IPS-NIHi11 (cell line): ENCODE measurements at regions not wholly inside any gene's neighbourhood (a gene's known extent, or its start where the extent isn't known, plus 50 kb on each side); places are given as distances from the start of the nearest gene placed in this dataset.

Source experiments
- DNase-seq: peaks from one replicate; pipeline ENCODE4 v3.0.0; 2012; ENCODE audit warnings: mixed read lengths, low spot score

DNA sequence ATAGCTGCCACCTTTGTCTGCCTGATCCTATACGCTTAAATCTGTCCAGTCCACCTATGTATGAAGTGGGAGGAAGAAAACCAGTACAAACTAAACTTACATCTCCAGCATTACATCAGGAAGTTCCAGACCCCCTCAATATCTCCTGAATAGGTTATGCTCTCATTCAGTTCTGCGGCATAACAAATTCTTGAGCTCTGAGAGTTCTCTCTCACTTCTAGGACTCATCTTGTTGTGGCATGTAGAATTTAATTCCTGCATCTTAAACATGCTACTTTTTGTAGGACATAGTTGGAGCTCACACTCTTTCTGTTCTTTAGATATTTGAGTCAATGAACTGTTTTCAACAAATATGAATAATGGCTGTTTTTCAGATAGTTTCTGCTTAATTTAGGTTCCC, 662.5 kb downstream of the CDH11 start:
- DNase-seq: no peak

DNA sequence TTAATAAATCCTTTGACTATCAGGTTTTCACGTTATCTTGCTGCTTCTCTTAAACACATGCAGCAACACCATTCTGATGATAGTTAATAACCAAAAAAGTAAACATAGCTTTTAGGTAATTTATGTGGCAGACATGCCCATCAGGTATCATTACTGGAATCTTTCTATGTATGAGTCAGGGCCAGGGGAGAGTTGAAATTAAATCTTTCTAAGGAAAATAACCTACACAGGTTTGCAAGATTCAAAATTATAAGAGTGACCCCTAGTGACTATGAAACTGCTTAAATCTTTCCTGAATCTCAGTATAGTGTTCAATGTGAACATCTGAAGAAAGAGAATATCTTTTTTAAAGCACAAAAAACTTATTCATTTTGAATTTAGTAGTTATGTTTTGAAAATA, 666.6 kb downstream of the CDH11 start:
- DNase-seq: no peak

DNA sequence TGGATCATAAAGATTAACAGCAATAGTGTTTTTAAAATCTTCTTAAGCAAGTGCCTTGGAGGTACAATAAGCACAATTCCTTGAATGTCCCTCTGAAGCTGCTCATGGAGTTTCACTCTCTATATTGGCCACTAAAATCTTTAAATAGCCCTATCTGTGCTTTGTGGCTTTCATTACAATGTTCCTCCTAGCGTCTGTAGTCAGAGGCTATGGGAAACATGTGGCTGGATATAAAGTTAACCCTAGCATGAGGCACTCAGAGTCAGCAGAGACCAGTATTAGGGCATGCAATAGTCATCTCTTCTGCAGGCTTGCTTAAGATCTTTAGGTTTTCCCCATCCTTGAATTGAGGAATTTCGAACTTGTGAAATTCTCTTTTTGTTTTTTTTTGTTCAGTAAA, 668.2 kb downstream of the CDH11 start:
- DNase-seq: no peak

DNA sequence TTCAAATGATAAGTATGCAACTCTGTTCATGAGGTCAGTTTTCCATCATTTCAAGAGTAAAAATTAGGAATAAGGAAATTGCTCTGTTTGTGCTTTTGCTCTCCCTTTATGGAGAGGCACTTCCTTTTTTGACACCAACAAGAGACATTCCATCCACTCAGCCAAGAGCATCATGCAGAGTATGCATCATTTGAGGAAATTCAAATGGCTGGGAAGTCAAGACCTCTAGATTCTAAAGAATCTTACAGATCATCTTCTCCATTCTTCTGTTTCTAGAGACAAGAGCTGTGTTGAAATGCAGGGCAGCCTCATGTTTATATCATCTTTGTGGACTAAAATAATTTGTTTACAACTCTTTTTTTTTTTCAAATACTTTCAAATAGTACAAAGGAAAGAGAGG, 669.4 kb downstream of the CDH11 start:
- no peak for DNase-seq

DNA sequence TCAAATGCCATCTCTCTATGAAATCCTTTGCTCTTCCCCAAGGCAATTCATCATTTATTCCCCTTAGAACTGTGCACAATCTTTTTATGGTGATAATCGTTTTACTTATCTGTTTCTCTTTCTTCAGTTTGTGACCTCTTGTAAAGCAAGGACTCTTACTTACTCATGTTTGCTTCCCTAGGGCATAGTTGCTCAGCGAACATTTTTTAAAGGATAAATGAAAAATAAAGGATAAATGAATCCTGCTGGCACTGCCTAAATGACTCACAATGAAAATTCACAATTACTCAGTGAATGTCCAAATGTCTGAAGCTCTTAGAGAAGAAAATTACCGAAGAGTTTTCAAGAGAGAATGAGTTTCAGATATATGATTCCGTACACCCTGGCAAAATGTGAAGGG, 671.7 kb downstream of the CDH11 start:
- DNase-seq: no peak

DNA sequence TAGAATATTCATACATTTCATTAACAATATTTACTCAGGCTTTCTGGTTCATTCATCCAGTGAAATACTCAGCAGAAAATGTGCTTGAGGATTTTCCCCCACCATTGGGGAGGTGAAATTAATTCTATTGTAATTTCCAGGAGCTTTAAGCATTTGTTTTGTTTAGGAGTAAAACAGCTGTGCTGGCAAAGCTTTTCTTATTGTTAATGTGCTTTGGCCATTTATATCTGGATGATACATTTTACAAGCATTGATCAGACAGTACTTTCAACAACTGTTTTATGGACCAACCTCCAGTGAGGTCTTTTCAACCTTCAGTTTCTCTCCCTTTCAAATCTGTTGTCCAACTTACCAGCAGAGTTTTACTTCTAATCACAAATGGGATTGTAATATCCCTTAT, 672.4 kb downstream of the CDH11 start:
- no peak for DNase-seq

DNA sequence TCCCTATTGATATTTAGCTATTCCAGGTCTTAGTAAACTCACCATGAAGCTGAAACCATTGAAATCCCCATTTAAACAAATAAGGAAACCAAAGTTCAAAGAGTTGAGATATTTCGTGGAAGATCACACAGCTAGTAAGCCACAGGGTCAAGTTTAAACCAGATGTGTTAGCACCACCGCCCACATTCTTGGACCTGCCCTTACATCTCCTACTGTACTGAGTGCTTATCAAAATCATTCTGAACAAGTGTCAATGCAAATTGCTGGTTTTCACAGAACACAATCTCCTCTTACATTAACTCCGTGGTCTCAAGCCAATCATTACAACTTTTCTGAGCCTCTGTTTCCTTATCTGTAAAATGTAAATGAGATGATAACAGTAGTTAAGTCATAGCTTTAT, 676.2 kb downstream of the CDH11 start:
- DNase-seq: no peak

DNA sequence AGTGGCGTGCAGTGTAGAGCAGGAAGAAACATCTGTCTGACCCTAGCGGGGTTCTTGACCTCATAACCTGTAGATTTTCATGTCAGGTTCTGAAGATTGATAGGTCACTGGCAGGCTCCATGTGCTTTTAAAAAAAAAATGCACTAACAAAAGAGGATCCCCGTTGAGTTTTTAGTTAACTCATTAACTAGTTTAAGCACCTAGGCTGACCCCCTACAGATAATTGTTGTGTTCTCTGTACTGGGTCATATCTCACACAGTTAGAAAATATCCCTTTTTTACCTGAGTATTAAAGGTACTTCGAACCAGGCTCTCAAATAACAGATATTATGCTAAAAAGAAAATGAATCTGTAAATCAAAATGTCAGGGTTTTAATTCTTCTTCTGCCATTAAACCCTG, 676.6 kb downstream of the CDH11 start:
- DNase-seq: no peak

DNA sequence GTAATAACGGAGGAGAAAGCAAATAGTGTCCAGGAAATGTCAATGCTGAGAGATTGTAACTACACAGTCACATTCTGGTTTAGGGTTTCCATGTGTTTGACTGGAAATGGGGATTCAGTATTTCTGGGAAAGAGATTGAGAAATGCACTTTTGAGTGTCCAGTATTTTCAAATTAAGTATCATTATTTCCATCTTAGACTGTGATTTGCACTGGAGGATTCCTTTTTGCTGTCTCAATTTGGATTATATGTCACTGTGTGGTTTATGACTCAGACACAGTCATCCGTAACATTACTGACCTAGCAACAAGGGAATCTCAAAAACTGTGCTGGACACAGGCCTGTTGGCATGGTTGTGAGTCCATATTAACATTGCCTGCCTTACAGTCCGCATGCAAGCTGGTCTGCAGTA, 681.4 kb downstream of the CDH11 start:
- DNase-seq: no peak

DNA sequence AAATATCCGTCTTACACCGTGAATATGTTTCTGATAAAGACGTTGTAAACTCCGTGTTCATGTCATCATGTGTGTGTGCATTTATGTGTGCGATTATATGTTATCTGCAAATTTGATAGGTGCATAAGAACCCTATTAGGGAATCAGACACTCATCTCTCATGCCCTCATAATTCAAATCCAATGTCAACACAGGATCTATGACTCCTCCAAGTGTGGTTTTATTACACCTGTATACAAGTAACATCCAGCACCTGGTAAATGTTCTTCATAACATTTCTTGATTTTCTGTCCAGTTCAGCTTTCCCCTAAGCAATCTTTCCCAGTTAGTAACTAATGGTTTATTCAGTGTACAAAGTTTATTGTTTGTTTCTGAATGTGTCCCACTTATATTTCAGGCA, 681.9 kb downstream of the CDH11 start:
- no peak for DNase-seq

DNA sequence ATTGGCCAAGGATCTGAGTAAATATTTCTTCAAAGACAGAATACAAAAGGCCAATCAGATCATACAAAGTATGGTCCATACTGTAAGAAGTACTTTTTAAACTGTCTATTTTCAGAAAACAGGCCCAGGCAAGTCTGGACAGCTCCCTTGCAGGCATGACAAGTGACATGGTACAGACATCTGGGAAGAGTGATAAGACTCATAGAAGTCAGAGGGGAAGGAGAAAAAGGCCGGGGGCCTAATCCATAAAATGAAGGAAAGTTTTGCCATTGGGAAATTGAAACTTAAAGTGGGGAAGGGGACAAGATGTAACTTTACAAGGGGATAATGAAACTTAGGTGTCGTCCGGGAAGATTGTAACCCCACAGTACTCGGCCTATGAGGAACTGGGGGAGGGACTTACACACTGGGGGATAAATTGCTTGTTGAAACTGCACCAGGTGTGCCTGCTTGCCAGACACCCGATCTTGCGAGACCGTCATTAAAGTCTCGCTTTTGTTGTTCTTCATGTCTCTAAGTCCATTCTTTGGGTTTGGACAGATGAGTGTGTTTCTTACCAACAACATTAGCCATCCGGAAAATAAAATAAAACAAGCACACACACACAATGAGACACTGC, 684.0 kb downstream of the CDH11 start:
- DNase-seq: no peak

DNA sequence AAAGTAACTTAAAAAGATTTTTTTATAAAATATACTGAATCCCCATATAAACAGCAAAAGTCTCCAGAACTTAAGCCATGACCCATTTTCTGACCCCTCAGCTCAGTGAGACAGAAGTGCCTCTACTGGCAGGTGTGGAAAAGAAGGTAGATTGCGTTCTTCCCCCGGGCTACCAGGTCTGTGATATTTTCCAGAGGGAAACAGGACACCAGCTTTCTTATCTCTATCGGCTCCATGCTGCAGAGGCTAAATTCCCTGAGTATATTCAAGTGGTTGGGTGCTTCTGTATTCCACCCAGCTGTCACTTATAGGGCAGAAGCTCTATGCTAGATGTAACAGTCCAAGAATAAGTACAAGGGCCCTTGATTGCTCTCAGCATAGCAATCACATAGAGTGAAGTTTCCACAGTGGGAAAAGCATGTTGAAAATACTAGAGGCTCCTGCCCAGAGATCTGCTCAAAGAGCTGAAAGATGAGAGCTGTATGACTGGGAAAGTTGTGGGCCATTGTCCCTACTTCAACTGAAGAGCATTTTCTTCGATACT, 687.3 kb downstream of the CDH11 start:
- no peak for DNase-seq

DNA sequence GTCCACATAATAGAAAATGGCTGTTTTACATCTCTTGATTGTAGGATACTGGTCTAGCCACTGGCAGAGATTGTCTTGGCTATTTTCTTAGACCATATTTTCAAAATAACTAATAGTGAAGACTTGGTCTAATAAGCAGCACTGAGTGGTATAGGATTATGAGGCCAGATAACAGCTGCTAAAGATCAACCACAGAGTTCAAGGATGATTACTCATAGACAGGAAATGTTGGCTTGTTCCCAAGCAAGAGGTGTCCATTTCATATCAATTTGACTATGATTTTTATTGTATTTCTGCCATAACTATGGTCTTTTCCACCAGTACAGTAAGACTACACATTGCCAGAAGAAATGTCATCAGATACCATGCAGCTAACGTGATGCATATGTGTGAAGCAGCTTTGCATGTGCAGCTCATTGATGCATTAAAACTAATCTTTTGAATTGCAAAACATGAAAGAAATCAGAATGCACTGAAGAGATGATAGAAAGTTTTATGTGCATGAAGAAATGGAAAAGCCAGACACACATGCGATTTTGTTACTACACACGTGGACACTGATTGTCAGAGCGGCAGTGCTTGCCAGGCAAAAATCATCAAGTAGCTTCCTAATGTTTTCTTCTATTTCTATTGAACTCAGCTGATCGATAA, 693.3 kb downstream of the CDH11 start:
- no peak for DNase-seq

DNA sequence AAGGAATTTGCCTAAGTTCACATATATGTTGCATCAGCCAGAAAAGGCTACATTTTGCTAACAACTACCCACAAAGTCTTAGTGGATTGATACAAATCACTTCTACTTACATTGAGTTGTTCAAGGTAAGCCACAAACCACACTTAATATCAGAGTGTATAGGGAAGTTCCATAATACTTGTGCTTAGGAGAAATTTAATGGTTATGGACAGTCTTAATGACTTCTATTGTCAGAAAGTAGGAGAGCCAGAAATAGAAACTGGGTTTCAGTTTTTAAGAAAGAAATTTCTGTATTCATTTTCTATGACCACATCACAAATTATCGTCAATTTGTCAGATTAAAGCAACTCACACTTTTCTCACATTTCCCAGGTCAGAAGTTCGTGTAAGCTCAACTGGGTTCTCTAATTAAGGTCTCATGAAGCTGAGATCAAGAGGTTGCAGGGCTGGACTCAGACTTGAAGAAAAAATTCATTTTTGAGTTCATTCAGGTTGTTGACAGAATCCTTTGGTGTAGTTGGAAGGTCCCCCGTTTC, 695.7 kb downstream of the CDH11 start:
- no peak for DNase-seq

DNA sequence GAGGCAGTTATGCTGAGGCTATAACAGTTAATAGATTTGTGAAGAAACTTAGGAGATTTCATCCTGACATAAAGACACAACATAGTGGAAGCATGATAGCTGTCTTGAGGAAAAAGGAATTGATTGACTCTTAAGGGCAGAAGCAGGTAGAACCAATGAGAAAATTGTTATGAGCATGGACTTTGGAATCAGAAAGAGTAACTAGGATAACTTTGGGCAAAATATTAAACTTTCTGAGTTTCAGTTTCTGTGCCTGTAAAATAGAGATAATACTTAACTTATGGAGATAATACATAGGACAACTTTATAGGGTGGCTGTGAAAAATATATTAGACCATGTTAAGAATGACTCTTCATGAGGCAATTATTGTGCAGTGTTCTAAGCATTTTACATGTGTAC, 696.5 kb downstream of the CDH11 start:
- DNase-seq: no peak

DNA sequence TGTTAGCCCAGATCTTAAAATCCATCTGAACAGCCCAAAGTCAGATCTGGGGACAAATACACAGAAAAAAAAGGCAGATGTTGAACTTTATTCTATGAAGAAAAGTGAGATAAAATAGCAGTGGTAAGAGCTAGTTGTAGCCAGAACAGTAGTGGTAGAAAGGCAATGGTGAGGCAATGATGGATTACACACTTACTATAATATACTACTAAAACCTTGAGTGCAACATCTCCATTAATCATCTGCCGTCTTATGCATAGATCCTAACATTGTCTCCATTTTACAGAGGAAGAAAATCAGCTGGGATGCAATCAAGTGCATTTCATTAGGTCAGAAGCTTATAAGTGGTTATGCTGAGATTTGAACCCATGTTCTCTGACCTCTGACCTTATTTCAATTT, 699.6 kb downstream of the CDH11 start:
- no peak for DNase-seq

DNA sequence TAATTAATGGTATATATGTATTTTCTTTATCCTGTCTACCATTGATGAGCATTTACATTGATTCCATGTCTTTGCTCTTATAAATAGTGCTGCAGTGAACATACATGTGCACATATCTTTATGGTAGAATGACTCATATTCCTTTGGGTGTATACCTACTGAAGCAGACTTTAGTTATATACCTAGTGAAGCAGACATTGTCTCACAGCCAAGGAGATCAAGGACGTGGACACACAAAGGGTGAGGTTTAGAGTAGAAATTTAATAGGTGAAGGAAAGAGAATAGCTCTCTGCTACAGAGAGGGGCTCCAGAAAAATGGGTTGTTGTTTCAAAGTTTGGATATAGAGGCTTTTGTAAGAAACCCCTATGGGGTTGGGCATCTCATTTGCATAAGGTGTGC, 700.3 kb downstream of the CDH11 start:
- DNase-seq: no peak

DNA sequence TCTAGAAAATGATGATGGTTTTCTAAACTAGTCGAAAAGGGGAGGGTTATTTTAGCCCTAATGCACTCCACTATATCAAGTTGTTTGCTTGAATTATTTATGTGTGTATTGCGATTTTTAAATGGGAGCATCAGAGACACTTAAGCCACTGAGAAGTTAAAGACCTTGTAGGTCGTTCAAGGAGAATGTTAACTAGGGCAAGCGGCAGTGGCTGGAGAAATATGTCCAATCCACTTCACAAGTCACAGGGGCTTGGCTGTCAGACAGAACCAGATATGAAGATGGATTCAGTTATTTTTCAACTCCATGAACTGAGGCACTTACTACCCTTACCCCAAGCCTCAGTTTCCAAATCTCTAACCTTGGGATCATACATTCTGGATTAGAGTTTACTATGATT, 702.0 kb downstream of the CDH11 start:
- DNase-seq: no peak

DNA sequence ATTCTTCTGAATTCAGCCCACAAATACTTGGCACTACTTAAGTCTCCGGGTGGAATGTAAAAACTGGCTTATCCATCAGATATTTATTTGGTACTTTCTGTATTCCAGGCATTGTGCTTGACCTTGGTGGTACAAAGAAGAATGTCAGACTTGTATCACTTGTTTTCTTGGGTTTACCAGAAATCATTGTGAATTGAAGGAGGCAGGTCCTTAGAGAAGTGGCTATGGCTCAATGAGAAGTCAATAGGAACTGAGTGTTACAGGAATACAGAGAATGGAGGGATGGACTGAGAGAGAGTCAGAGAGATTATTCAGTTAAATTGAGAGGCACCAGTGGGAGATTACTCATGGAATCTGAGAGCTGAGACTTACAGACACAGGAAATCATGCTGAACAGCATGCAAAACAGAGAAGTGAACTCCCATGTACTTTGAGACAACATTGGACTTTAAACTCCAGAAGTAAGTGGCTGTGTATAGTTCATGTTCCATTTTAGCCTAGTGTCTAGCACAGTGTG, 704.1 kb downstream of the CDH11 start:
- no peak for DNase-seq

DNA sequence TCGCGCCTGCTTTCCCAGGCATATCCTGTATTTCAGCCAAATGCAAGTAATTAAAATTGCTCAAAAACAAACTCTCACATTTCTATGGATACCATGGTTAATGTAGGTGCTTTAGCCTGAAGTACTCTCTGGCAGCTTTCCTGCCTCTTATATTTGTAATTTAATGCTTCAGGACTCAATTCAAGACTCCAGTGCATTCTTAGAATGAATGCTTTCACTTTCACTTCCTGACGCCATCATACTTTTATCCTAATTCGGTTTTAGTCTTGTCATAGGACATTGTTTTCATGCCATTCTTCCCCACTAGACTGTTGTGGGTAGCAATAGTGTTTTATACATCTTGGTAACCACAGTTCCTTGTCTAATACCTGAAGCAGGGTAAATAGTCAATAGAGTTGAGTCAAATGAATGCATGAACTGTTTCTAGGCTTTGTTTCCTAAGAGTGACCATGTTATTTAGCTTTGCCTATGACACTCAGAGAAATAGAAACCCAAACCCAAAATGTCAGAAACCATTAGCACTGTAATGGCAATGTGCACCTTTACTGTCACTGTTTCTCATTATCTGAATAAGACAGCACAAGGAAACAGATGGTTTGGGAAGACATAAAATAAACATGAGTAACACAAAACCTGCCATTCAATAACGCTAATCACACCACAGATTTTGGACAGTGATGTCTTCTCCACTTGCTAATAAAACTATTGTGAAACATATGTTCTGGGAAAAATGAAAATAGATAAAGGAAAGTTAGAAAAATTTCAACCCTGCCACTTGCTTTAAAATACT, 705.5 kb downstream of the CDH11 start:
- no peak for DNase-seq

DNA sequence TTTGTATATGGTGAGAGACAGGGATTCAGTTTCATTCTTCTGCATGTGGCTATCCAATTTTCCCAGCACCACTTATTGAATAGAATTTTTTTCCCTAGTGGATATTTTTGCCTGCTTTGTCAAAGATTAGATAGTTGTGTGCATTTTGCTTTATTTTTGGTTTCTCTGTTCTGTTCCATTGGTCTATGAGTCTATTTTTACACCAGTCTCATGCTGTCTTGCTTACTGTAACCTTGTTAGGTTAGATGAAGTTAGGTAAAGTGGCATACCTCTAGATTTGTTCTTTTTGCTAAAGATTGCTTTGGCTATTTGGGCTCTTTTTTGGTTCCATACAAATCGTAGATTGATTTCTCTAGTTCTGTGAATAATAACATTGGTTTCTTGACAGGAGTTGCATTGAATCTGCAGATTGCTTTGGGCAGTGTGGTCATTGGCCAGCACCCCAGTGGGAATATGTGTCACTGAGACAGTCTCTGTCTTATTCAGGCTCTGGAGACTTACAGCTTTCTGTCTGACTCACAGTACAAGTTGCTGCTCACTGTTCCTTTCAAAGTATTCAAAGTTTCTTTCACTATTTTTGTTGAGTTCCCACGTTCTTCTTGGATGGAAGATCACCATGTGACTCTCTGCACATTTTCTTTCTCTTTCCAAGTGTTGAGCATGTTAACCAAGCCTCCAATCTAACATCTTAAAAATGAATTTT, 709.1 kb downstream of the CDH11 start:
- no peak for DNase-seq

DNA sequence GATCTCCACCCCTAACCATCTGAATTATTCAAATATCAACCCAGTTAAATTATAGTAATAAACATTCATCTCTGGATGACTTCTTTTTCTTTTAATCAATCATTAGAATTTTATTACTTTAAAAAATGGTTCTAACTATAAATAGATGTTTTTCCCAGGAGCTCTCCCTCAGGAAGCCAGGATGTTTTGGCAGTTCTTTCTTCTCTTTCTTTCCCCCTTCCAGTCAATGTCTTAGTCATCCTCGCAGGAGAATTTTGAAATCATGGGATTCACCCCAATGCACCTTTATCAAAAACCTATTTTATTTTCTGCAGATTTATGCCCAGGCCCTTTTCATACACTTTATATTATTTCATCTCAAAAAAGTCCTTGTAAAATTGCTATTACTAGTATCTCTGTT, 711.6 kb downstream of the CDH11 start:
- no peak for DNase-seq
